H1 (cell line): ENCODE measurements at regions not wholly inside any gene's neighbourhood (a gene's known extent, or its start where the extent isn't known, plus 50 kb on each side); places are given as distances from the start of the nearest gene placed in this dataset.

Source experiments
- CTCF ChIA-PET: fragments of 300-600 bp; sonication (Branson Sonifier 250); formaldehyde crosslinking; loops from one replicate; lab custom pipeline; 2021; ENCODE audit not compliant: partially characterized antibody; lab: Charles Lee
- POLR2A ChIA-PET: fragments of 300-600 bp; sonication (Branson Sonifier 250); formaldehyde crosslinking; loops from one replicate; lab custom pipeline; 2021; ENCODE audit warnings: inconsistent platforms; ENCODE audit not compliant: partially characterized antibody; lab: Charles Lee
- DNase-seq, 2 experiments: peaks; one replicate each; pipeline versions ENCODE4 v3.0.0 to v3.0.0-alpha.2; 2010 to 2022; ENCODE audit warnings: low spot score in 2 of 2, low read depth in 1 of 2, mixed read lengths in 1 of 2
- FAIRE-seq: peaks from 2 replicates; lab custom pipeline; 2011; peaks lifted over from hg19 to GRCh38; lab: Jason Lieb, UNC
- H2AFZ ChIP-seq: 2 replicates; pipeline ENCODE4 v1.8.1; 2012; ENCODE audit warnings: low read length, inconsistent platforms
- H2AK5ac ChIP-seq: 2 replicates; pipeline ENCODE4 v1.6.1; 2013; ENCODE audit warnings: low read depth, low read length
- H2BK120ac ChIP-seq: replicated peaks from 2 replicates; pipeline ENCODE3; 2013; ENCODE audit warnings: low read depth, low read length, inconsistent platforms
- H2BK12ac ChIP-seq: 2 replicates; pipeline ENCODE4 v1.6.1; 2013; ENCODE audit warnings: low read depth, low read length
- H2BK15ac ChIP-seq: 2 replicates; pipeline ENCODE4 v1.6.1; 2013; ENCODE audit warnings: low read length
- H2BK20ac ChIP-seq: 2 replicates; pipeline ENCODE4 v1.6.1; 2013; ENCODE audit warnings: low read length
- H2BK5ac ChIP-seq: 2 replicates; pipeline ENCODE4 v1.6.1; 2013; ENCODE audit warnings: low read depth, low read length
- H3K14ac ChIP-seq: 2 replicates; pipeline ENCODE4 v1.6.1; 2013; ENCODE audit warnings: inconsistent platforms; ENCODE audit not compliant: insufficient read length
- H3K18ac ChIP-seq: 2 replicates; pipeline ENCODE4 v1.6.1; 2013; ENCODE audit warnings: low read length; ENCODE audit errors: extremely low read depth
- H3K23ac ChIP-seq: 2 replicates; pipeline ENCODE4 v1.6.1; 2013; ENCODE audit warnings: inconsistent platforms; ENCODE audit not compliant: insufficient read length
- H3K23me2 ChIP-seq: 2 replicates; pipeline ENCODE4 v1.6.1; 2013; ENCODE audit warnings: low read depth, low read length
- H3K27ac ChIP-seq: 2 replicates; pipeline ENCODE4 v1.6.1; 2011; ENCODE audit warnings: low read depth, low read length, inconsistent platforms
- H3K27me3 ChIP-seq, 4 experiments: replicated peaks in 1 of 4; 1 replicate in 1 of 4; 2 replicates in 3 of 4; pipeline versions ENCODE4 v1.6.1 to v1.8.1; 2011 to 2013; ENCODE audit warnings: low read length in 3 of 4, mild to moderate bottlenecking in 3 of 4, inconsistent platforms in 2 of 4, mixed read lengths in 2 of 4, moderate library complexity in 1 of 4; ENCODE audit not compliant: control insufficient read depth in 3 of 4, insufficient read depth in 3 of 4; ENCODE audit errors: extremely low read depth in 1 of 4
- H3K36me3 ChIP-seq, 4 experiments: 2 replicates each; pipeline versions ENCODE4 v1.6.1 to v1.8.1; 2011 to 2013; ENCODE audit warnings: mild to moderate bottlenecking in 4 of 4, low read length in 3 of 4, moderate library complexity in 2 of 4, control low read depth in 1 of 4, inconsistent platforms in 1 of 4; ENCODE audit not compliant: insufficient read depth in 4 of 4, control insufficient read depth in 2 of 4
- H3K4ac ChIP-seq: replicated peaks from 2 replicates; pipeline ENCODE3; 2013; ENCODE audit warnings: low read length, low read depth, mixed read lengths, inconsistent platforms; ENCODE audit not compliant: insufficient read length
- H3K4me1 ChIP-seq, 4 experiments: replicated peaks in 1 of 4; 1 replicate in 1 of 4; 2 replicates in 3 of 4; pipeline versions ENCODE4 v1.6.1 to v1.8.1; 2011 to 2013; ENCODE audit warnings: low read length in 3 of 4, inconsistent platforms in 2 of 4, mixed read lengths in 1 of 4; ENCODE audit not compliant: insufficient read depth in 4 of 4, control insufficient read depth in 3 of 4
- H3K4me2 ChIP-seq, 2 experiments: 2 replicates each; pipeline versions ENCODE4 v1.6.1 to v1.8.1; 2011 to 2013; ENCODE audit warnings: low read depth in 2 of 2, low read length in 2 of 2, control low read depth in 1 of 2, inconsistent platforms in 1 of 2, mild to moderate bottlenecking in 1 of 2; ENCODE audit not compliant: insufficient read depth in 1 of 2
- H3K4me3 ChIP-seq, 4 experiments: fragments of 200-600, 300-600 bp in 1 of 4; sonication (generic), shearing (Covaris generic), sonication (Bioruptor Twin) in 1 of 4; 2 replicates each; pipeline versions ENCODE4 v1.5.1 to v1.8.1; 2011 to 2016; ENCODE audit warnings: low read length in 4 of 4, low read depth in 3 of 4, control low read depth in 2 of 4, inconsistent platforms in 2 of 4, mild to moderate bottlenecking in 2 of 4, mixed read lengths in 1 of 4, moderate library complexity in 1 of 4; ENCODE audit not compliant: insufficient read depth in 2 of 4; ENCODE audit errors: extremely low read depth in 1 of 4
- H3K56ac ChIP-seq: replicated peaks from 2 replicates; pipeline ENCODE3; 2013; ENCODE audit warnings: low read depth, mild to moderate bottlenecking, mixed read lengths, low read length, inconsistent platforms; ENCODE audit not compliant: insufficient read length
- H3K79me1 ChIP-seq: 2 replicates; pipeline ENCODE4 v1.6.1; 2013; ENCODE audit warnings: low read depth, low read length, control low read depth
- H3K79me2 ChIP-seq, 2 experiments: 2 replicates each; pipeline versions ENCODE4 v1.6.1 to v1.8.1; 2012 to 2013; ENCODE audit warnings: low read length in 2 of 2, mild to moderate bottlenecking in 2 of 2, inconsistent platforms in 1 of 2; ENCODE audit not compliant: insufficient read depth in 2 of 2, control insufficient read depth in 1 of 2
- H3K9ac ChIP-seq, 4 experiments: replicated peaks in 1 of 4; 1 replicate in 1 of 4; 2 replicates in 3 of 4; pipeline versions ENCODE4 v1.6.1 to v1.8.1; 2011 to 2013; ENCODE audit warnings: low read depth in 3 of 4, low read length in 3 of 4, control low read depth in 2 of 4, mild to moderate bottlenecking in 2 of 4, moderate library complexity in 2 of 4, inconsistent platforms in 1 of 4; ENCODE audit errors: extremely low read depth in 1 of 4
- H3K9me3 ChIP-seq, 2 experiments: 2 replicates each; pipeline versions ENCODE4 v1.6.1 to v1.8.1; 2012 to 2013; ENCODE audit warnings: mild to moderate bottlenecking in 2 of 2, moderate library complexity in 2 of 2, control low read depth in 1 of 2, inconsistent platforms in 1 of 2, low read depth in 1 of 2, low read length in 1 of 2, mixed read lengths in 1 of 2; ENCODE audit not compliant: insufficient read depth in 2 of 2
- H4K20me1 ChIP-seq, 2 experiments: replicated peaks in 1 of 2; 2 replicates each; pipeline versions ENCODE3 to v1.8.1; 2011 to 2013; ENCODE audit warnings: inconsistent platforms in 2 of 2, low read length in 2 of 2, mild to moderate bottlenecking in 1 of 2; ENCODE audit not compliant: insufficient read depth in 2 of 2, control insufficient read depth in 1 of 2
- H4K5ac ChIP-seq: 2 replicates; pipeline ENCODE4 v1.6.1; 2013; ENCODE audit warnings: low read length, low read depth, mixed read lengths, inconsistent platforms; ENCODE audit not compliant: insufficient read length
- H4K8ac ChIP-seq: 2 replicates; pipeline ENCODE4 v1.8.0; 2013; ENCODE audit warnings: mild to moderate bottlenecking, moderate library complexity, low read length, inconsistent platforms; ENCODE audit not compliant: insufficient read depth; ENCODE audit errors: extremely low read depth
- H4K91ac ChIP-seq: replicated peaks from 2 replicates; pipeline ENCODE3; 2013; ENCODE audit warnings: low read length, mixed read lengths, inconsistent platforms; ENCODE audit not compliant: insufficient read length
- RAD21 ChIP-seq, 2 experiments: IDR thresholded peaks in 1 of 2; conservative IDR thresholded peaks in 1 of 2; 2 replicates each; pipeline ENCODE4 v1.6.1; 2011; ENCODE audit warnings: low read depth in 2 of 2, low read length in 2 of 2, improper control_type of control experiment in 1 of 2, inconsistent platforms in 1 of 2, mild to moderate bottlenecking in 1 of 2, moderate library complexity in 1 of 2

GRCh38 chr14:83697099-83697498, 1832.8 kb upstream of the FLRT2 start:
- H3K9me3 ChIP-seq = no peaks in the 10 kb centered on the region
- DNase-seq = no peak
- H3K56ac ChIP-seq = no peak overlapping the region
- ChIA-PET CTCF (no interaction called here), POLR2A (no interaction called here)
- H3K36me3 ChIP-seq = no peaks in the 10 kb centered on the region
- no peak overlapping the region for H3K27ac ChIP-seq
- H3K27me3 ChIP-seq = no peaks in the 10 kb centered on the region
- H2AK5ac ChIP-seq = no peak overlapping the region
- H2BK12ac ChIP-seq = no peak overlapping the region
- H3K23ac ChIP-seq = no peak overlapping the region
- no peaks in the 10 kb centered on the region for H3K23me2 ChIP-seq
- no peak overlapping the region for H3K9ac ChIP-seq
- no peak overlapping the region for H3K18ac ChIP-seq
- H2BK15ac ChIP-seq = no peak overlapping the region
- no peak overlapping the region for H2AFZ ChIP-seq
- no peak for FAIRE-seq
- H3K14ac ChIP-seq = no peak overlapping the region
- no peaks in the 10 kb centered on the region for H3K79me1 ChIP-seq
- H3K4ac ChIP-seq = no peak overlapping the region
- no peak for TF ChIP-seq RAD21 (IDR thresholded peaks at IDR 0.05 in 1 of 2, conservative IDR thresholded peaks at IDR 0.05 in 1 of 2; ENCODE audit: low read depth in 2 of 2, low read length in 2 of 2)
- H4K20me1 ChIP-seq = no peaks in the 10 kb centered on the region
- H4K8ac ChIP-seq = no peak overlapping the region
- H2BK20ac ChIP-seq = no peak overlapping the region
- no peak overlapping the region for H4K91ac ChIP-seq
- H3K79me2 ChIP-seq = no peaks in the 10 kb centered on the region
- no peak overlapping the region for H2BK5ac ChIP-seq
- no peak overlapping the region for H3K4me2 ChIP-seq
- H2BK120ac ChIP-seq = no peak overlapping the region
- H3K4me3 ChIP-seq = no peak overlapping the region
- H4K5ac ChIP-seq = no peak overlapping the region
- H3K4me1 ChIP-seq = peaks cover 0 to 3% (median 0%) of the 10 kb centered on the region in 4 experiments; a peak in 1 of 7 replicates
